Omental fat pad (tissue), 3 donors: ENCODE measurements at regions not wholly inside any gene's neighbourhood (a gene's known extent, or its start where the extent isn't known, plus 50 kb on each side); places are given as distances from the start of the nearest gene placed in this dataset.

Experiments used
- ATAC-seq: fragments of 150-250 bp; one replicate; pipeline ENCODE4 v1.9.1; 2016; ENCODE audit warnings: mild to moderate bottlenecking, moderate library complexity; ENCODE audit not compliant: low FRiP score
- DNase-seq: peaks from one replicate; pipeline ENCODE4 v3.0.0-alpha.2; 2019; ENCODE audit warnings: low spot score
- CTCF ChIP-seq, 3 donors: fragments of 450-650 bp; IDR thresholded peaks; one replicate each; pipeline ENCODE4 v1.5.1; 2016 to 2017; ENCODE audit warnings: antibody characterized with exemption in 3 of 3, mild to moderate bottlenecking in 3 of 3, moderate library complexity in 2 of 3

GRCh38 chr18:29496152-29496680 lies 1319.3 kb upstream of the CDH2 start:
- DNase-seq (no peak), ATAC-seq (no peak)
- TF ChIP-seq CTCF (IDR thresholded peaks at IDR 0.05) = no peak

- ATAC-seq (no peak), DNase-seq (no peak)
- TF ChIP-seq CTCF (IDR thresholded peaks at IDR 0.05) = no peak
Measured at GRCh38 chr18:29494371-29494770, 1317.4 kb upstream of the CDH2 start.

- TF ChIP-seq CTCF (IDR thresholded peaks at IDR 0.05) = no peak
- no peak for ATAC-seq
- no peak for DNase-seq
Measured at GRCh38 chr18:29491907-29492306, 1315.0 kb upstream of the CDH2 start.

- ATAC-seq (no peak), DNase-seq (no peak)
Measured at GRCh38 chr18:29488617-29489016, 1311.7 kb upstream of the CDH2 start.

GRCh38 chr18:29465526-29465925 lies 1288.6 kb upstream of the CDH2 start:
- ATAC-seq (no peak), DNase-seq (no peak)
- TF ChIP-seq CTCF (IDR thresholded peaks at IDR 0.05) = no peak

More at GRCh38 chr18:29488617-29489016, 1311.7 kb upstream of the CDH2 start:
- TF ChIP-seq CTCF (IDR thresholded peaks at IDR 0.05) = no peak

GRCh38 chr18:29459972-29460371 lies 1283.0 kb upstream of the CDH2 start:
- no peak for TF ChIP-seq CTCF (IDR thresholded peaks at IDR 0.05)
- DNase-seq (no peak), ATAC-seq (no peak)

- no peak for TF ChIP-seq CTCF (IDR thresholded peaks at IDR 0.05)
- DNase-seq (no peak), ATAC-seq (no peak)
Measured at GRCh38 chr18:29457316-29457889, 1280.5 kb upstream of the CDH2 start.
